NCI-H2196 treated with DMSO at 0.1 percent for 48 hours (cell line): ENCODE measurements at regions not wholly inside any gene's neighbourhood (a gene's known extent, or its start where the extent isn't known, plus 50 kb on each side); places are given as distances from the start of the nearest gene placed in this dataset.

Source experiments
- DNase-seq: peaks from one replicate; lab custom pipeline; 2025; ENCODE audit not compliant: unreplicated experiment; lab: John Stamatoyannopoulos, UW

DNA sequence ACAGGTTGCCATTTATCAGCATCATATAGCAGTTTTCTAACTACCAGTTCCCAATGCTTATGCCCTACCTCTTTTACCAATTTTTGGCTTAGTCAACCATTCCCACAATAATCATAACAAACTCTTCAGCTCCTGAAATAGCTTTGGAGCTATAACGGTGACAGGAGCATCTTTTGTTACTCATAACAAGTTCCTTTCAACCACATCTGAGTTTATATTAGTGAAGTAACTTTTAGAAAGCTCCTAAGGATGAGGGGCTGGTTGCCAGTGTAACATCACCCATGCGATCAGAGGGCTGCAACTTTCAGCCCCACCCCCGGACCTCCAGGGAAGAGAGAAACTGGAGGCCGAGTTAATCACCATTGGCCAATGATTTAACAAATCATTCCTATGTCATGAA, 495.3 kb upstream of the RASGRP1 start:
- DNase-seq: no peak

GRCh38 chr15:39061952-39062464, 497.4 kb upstream of the RASGRP1 start:
- no peak for DNase-seq

GRCh38 chr15:39066677-39067076, 502.1 kb upstream of the RASGRP1 start:
- no peak for DNase-seq

DNA sequence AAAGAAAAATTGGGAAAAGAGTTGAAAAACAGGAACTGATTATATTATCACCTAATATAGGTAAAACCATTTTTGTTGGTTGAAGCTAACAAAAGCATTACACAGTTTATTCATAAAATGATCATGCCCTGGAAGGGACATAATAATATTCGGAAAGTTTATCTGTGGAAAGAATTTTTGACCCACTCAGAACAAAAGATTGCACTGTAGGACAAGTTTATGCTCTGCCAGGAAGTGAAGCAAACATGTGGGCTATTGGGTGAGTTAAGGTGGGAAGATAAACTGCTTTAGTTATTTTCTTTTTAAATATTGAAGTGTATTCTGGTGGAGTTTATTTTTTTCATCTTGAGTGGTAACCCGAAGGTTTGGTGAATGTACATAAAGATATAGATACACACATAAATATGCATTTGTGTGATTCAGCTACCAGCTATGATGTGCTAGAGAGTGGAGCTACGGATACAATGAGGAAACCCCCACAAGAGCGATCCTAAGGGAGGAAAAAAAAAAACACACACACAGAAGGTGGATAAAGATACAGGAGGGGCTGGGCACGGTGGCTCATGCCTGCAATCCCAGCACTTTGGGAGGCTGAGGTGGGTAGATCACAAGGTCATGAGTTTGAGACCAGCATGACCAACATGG, 506.4 kb upstream of the THBS1 start:
- DNase-seq: no peak

DNA sequence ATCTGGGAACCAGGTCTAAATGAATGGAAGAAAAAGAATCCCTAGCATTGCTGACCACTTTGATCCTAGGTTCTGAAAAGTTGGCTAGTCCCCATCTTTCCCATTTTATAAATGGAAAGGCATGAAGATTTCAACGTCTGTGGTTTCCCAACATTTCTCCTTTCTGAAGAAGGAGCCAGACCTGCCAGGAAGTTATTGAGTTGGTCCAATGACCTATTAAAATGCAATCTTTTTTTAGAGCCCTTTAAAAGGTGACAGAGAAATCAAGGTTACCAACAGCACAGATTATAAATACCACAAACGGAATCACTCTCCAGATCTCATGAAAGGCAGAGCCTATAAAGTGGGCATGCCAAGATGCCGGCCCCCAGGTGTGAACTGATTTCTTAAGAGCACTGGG, 505.6 kb upstream of the THBS1 start:
- no peak for DNase-seq

DNA sequence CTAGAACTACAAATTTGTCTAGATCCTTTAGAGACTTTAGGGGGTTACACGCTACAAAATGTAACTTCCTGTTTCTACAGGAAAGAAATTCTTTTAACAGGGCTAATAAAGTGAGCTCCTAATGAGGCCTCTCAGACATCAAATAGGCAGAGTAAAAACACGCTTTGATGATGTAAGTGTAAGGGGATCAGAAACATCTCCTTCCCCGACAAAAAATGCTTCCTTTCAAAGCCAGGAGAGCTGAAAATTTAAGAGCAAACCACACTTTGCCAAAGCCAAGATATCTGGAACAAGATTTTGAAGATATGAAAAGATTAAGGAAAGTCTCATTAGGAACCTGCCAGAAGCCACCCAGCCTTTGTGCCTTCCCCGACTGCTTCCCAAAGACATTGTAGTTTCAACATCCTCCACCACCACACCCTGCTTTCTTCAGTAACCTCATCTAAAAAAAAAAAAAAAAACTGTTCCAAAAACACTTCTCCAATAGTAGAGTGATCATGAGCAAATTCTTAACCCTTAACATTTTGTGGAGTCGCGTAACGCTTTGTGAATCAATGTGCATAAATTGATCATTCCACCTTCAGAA, 505.0 kb upstream of the THBS1 start:
- DNase-seq: no peak

DNA sequence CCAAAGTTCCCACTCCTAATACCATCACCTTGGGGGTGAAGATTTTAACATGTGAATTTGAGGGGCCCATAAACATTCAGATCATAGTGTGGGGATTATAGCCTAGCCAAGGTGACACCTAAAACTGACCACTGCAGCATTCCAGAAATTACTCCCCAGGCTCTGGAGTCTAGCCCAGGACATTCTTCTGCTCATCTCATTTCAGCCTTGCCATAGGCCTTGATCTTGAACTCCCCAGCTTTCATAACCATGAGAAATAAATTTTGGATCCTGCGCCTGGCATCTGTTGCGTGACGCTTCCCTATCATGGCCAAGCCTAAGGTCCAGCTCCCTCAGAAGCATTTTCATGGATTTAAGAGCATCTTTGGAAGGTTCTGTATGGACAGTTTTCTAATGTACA, 502.9 kb upstream of the THBS1 start:
- DNase-seq: no peak

DNA sequence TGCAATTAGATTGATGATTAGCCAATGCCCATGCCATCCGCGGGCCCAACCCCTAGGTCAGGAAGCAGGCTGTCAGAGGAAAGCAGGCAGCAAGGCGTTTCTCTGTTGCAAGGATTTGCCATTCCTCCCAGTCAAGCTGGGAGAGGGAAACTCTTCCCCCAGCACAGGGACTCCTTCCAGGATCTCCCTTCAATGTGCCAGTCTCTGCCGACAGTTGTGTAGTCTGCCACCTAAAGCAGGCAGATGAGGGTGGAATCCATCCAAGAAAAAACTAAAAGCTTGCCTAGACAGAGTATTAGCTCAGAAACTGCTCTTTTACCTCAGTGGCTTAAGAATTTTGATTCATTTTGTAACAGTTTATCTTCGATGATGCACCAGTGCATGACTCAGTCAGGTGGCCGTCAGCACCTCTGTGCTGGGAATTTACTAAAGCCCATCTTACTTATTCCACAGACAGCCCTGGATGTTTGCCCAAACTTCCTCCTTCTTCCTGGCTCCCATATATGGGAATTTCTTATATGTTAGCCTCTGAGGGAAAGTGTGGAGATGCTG, 501.5 kb upstream of the THBS1 start:
- no peak for DNase-seq

DNA sequence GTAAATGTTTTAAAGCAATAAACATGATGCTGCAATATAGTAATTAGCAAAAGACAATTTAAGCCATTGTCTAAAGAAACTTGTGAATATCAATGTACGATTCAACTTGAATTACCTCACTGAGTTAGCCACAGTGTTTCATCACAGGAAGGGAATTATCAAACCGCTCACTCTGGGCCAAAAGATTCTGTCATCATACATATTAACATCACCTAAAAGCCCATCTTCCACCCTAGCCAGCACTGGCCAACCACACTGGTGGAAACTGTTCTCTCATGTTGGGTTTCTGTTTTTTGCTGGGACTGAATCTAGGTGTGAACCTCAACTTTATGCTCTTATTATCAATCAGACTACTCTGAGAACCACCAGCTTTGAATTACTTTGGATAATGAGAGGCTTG, 497.7 kb upstream of the THBS1 start:
- no peak for DNase-seq

GRCh38 chr15:39084674-39085530, 496.0 kb upstream of the THBS1 start:
- no peak for DNase-seq

DNA sequence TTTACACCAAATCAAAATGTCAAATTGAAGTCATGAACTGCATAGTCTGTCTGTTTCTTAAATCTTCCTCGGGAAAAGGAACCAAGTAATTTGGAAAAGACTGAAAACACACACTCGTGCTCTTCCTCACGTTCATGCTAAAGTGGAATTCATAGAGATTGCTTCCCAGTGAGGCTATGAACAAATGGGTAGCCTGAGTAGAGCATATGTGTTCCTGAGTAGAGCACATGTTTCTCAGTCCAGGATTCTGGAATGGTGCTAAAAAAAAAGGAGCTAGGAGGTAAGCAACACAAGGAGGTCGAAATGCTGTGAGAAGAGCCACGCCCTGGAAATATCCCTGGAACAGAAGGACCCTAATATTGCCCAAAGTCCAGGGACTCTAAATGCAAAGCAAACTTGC, 494.2 kb upstream of the THBS1 start:
- no peak for DNase-seq

DNA sequence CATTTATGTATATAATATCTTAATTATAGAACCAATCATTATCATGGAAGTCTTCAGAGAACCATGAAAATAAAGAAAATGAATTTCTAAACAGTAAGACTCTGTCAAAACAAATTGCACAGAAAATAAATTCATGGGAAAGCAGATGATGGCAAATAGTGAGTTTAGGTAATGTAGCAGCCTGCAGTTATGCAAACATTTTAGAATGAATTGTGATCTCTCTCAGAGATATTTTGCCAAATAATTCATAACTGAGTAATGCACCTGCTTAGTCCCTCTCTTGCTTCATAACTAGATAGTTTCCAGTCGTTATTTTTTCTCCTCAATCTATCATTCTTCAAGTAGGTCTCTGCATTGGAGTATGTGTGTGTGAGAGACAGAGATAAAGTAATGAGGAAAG, 492.7 kb upstream of the THBS1 start:
- no peak for DNase-seq

DNA sequence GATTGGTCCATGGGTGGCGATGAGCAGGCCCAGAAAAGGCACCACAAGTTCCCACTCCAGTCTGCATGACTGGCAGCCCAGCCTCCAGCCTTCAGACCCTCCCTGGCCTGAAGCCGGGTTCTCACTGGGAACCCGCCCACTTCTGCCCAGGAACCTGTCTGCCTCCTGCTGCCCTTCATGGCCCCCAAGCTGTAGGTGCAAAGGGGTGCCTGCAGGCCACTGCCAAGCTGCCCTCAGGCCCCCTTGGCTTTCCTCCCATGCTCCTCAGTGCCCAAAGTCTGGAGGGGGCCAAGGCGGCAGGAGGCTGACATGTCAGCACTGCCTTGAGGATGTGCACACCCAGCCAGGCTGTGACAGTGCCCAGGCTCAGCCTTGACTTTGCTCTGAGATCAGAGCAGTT, 488.5 kb upstream of the THBS1 start:
- no peak for DNase-seq

DNA sequence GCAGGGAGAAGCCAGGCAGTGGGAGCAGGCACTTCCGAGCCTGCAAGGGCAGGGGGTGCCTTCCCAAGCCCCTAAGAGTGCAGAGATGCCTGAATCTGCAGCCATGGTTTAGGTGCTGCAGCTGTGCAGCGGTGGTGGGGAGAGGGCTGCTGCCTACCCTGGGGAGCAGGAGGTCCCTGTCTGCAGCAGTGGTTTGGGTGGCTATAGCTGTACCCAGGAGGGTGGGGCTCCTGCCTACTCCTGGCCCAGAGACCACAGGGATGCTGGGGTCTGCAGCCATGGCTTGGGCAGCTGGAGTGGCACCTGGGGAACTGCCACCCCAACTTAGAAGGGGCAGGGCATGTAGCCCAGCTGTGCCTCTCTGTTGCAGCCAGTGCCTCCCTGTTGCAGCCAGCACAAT, 488.1 kb upstream of the THBS1 start:
- DNase-seq: no peak

- no peak for DNase-seq
These were observed 486.8 kb upstream of the THBS1 start for GRCh38 chr15:39094116-39094515.

DNA sequence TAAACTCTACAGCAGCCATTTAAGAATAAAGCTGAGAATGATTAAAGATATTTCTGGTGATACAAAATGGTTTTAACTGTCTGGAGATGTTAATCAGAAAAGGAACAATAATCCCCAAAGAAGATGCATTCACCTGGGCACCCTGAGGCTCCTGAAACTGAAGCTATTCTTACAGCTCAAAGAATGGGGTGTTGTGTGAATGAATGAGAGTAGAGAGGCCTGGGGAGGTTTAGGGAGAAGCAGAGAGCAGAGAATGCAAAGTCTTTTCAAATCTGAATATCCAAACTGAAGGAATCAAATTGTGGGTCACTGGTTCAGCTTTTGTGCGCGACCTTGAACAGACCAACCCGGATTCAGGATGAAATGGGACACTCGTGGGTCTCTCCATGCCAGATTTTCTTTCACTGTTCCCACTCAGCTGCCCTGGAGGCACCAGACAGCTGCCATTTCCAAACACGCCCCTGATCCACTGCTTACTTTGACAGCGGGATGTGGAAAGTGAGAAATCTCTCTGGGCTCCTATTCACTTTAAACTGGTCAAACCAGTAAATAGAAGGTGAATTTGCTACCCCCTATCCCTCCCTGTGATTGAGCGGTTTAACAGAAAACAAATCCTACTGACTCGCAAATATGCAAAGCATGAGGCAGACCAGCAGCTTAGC, 485.5 kb upstream of the THBS1 start:
- no peak for DNase-seq

DNA sequence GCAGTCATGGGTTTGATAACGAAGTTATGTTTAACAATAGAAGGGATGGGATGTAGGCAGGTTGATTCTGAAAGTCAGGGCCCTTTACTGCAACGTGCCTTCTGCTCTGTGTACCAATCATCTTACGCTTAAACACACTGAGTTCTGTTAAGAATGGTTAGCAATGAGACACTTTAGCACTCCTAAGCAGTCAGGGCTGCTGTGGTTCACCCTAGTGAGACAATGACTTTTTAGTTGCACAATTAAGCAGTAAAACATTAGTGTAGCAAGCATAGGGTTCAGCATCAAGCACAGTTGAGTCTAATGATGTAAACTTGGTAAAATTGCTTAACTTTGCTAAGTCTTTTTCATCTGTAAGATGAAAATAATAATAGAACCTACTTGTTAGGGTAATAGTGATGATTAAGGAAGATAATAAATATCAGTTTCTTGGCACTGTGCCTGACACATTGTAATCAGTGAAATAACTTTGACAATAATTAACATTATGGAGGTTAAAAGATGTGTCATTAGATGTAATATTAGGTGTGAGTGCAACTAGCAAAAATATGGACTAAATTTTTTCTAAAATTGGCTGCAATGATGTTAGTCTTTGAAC, 484.2 kb upstream of the THBS1 start:
- no peak for DNase-seq

DNA sequence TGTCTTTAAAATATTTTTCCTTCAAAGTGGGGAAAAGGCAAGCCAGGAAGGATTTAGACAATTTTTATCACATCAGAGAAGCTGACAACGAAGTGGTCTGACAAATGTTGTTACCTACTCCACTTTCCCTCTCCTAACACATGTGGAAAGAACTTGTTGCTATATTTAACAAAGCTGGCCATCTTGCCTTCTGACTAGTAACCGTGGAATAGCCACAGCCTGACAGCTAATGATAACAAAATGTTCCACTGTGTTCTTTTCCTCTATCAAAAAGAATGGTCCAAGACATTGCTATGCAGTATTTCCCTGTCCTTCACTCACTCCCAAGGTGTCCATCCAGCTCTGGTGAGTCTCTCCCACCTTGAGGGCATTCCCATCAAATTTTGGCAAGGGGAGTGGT, 481.4 kb upstream of the THBS1 start:
- no peak for DNase-seq

- DNase-seq: no peak
These were observed 480.7 kb upstream of the THBS1 start for GRCh38 chr15:39100106-39100660.

- DNase-seq: no peak
These were observed 478.4 kb upstream of the THBS1 start for GRCh38 chr15:39102431-39102830.

DNA sequence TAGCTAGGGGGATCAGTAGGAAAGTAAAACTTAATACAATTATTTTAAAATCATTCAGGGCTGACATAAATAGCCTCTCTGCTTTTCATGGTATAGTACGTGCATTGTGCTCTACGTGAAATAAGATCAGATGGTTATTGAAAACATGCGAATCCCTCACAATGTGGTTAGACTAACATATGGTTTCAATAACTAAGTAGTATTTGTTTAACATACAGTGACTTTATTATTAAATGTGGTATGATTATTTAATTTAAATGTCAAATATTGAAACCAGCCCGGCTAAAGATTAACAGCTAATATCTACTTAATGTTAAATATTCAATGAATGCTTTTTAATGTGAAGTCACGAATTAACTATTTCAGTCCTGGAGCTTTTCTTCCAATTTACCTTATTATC, 473.9 kb upstream of the THBS1 start:
- DNase-seq: no peak
